ENCODE measurements at regions not wholly inside any gene's neighbourhood (a gene's known extent, or its start where the extent isn't known, plus 50 kb on each side); places are given as distances from the start of the nearest gene placed in this dataset.

DNA sequence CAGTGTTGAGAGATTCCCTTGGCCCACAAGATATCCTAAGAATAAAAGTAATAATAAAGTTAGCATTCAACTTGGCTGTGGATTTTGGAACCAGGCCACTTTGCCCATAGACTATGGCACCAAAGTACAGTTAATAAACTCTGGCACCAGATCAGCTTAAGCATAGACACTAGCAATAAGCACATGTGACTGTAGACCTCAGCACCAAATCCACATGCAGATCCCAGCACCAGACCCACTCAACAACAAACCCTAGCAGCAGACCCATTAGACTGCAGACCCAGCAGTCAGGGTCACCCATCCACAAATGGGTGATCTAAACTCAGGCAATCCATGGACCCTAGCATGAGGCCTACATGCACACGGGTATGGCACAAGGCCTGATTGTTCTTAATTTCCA is 384.8 kb upstream of the CADM2 start:
- no peaks in the 10 kb centered on the region for H3K9me1 ChIP-seq (ENCODE audit: insufficient read depth, low read length)
- no peak for ATAC-seq (ENCODE audit: low read depth)
- no peak overlapping the region for H3K14ac ChIP-seq (replicated peaks; ENCODE audit: low read depth, low read length)
- H4K5ac ChIP-seq (ENCODE audit: low read depth, low read length) = no peak overlapping the region
- H4K8ac ChIP-seq (ENCODE audit: low read depth in 2 of 2, low read length in 2 of 2) = no peak overlapping the region
- H2AFZ ChIP-seq (replicated peaks; ENCODE audit: low read length, poor library complexity) = no peak overlapping the region
- dilution Hi-C loops (cut with HindIII; ENCODE audit: low sequenced_read_pairs, unreplicated experiment) (no loop called here), in situ Hi-C loops (cut with MboI; ENCODE audit: low sequenced_read_pairs) (no loop called here), intact Hi-C loops (cut with micrococcal nuclease) (no loop called here)
- H3K23ac ChIP-seq (ENCODE audit: low read depth, low read length) = no peak overlapping the region
- no peak overlapping the region for H2BK5ac ChIP-seq (ENCODE audit: low read depth, low read length, poor library complexity, severe bottlenecking)
- no peaks in the 10 kb centered on the region for H4K20me1 ChIP-seq (ENCODE audit: insufficient read depth, low read length)
- no peak for TF ChIP-seq CHD1 (IDR thresholded peaks at IDR 0.05; ENCODE audit: low read depth, low read length)
- no peak for TF ChIP-seq FOS (IDR thresholded peaks at IDR 0.05; ENCODE audit: low read depth, low read length)
- no peak for TF ChIP-seq MAZ (IDR thresholded peaks at IDR 0.05; ENCODE audit: borderline replicate concordance, low read depth, low read length)
- no peak for TF ChIP-seq BHLHE40 (IDR thresholded peaks at IDR 0.05; ENCODE audit: low read depth, low read length)
- no peak for TF ChIP-seq ELK1 (IDR thresholded peaks at IDR 0.05; ENCODE audit: borderline replicate concordance, low read depth, low read length)
- no peak for TF ChIP-seq USF2 (IDR thresholded peaks at IDR 0.05; ENCODE audit: low read depth, low read length)
- H3K9me3 ChIP-seq (ENCODE audit: control insufficient read depth, insufficient read depth, low read length) = no peaks in the 10 kb centered on the region
- no peaks in the 10 kb centered on the region for H3K27me3 ChIP-seq (ENCODE audit: control insufficient read depth, insufficient read depth, low read length)
- POLR2A ChIA-PET (ENCODE audit: unreplicated experiment) = no interaction called here
- no peak overlapping the region for H2BK15ac ChIP-seq (ENCODE audit: low read depth, low read length)
- no peaks in the 10 kb centered on the region for H3K79me1 ChIP-seq (ENCODE audit: low read depth in 1 of 2, low read length in 2 of 2)
- no peak overlapping the region for H4K91ac ChIP-seq (ENCODE audit: insufficient read depth, low read depth, low read length)
- H3K56ac ChIP-seq (ENCODE audit: extremely low read depth, insufficient read depth, low read length) = no peak overlapping the region
- WGBS, 2 experiments (ENCODE audit: extremely low coverage in 2 of 2, insufficient read length in 1 of 2) = no CpG with 5 or more reads among the region's 1 CpG
- CTCF ChIA-PET = no interaction called here
- no peaks in the 10 kb centered on the region for H3K36me3 ChIP-seq (ENCODE audit: control insufficient read depth, insufficient read depth, low read length)
- no peak overlapping the region for H2AK9ac ChIP-seq (replicated peaks; ENCODE audit: low read depth, low read length, poor library complexity)
- H3K27ac ChIP-seq (ENCODE audit: insufficient read depth, low read length) = no peak overlapping the region
- H3K4me1 ChIP-seq (ENCODE audit: control insufficient read depth, insufficient read depth, low read length) = no peaks in the 10 kb centered on the region
- no peak overlapping the region for H3K4me3 ChIP-seq (ENCODE audit: insufficient read depth, low read depth, low read length)
- no peak overlapping the region for H3K9ac ChIP-seq (ENCODE audit: low read depth, low read length)
- DNase-seq = no peak
- H3K18ac ChIP-seq (ENCODE audit: low read depth, low read length) = no peak overlapping the region
- H2BK120ac ChIP-seq (ENCODE audit: low read depth, low read length) = no peak overlapping the region
- H3K4me2 ChIP-seq (ENCODE audit: low read depth, low read length) = no peak overlapping the region
- no peak overlapping the region for H2BK20ac ChIP-seq (ENCODE audit: low read depth, low read length)
- H2AK5ac ChIP-seq (ENCODE audit: low read depth, low read length) = no peak overlapping the region
- BruUV-seq (replicated peaks) = no TSS peak
- H3K4ac ChIP-seq (ENCODE audit: low read depth, low read length) = no peak overlapping the region

All from IMR-90 (cell line).